Neural progenitor cell (in vitro differentiated cells): ENCODE measurements at regions not wholly inside any gene's neighbourhood (a gene's known extent, or its start where the extent isn't known, plus 50 kb on each side); places are given as distances from the start of the nearest gene placed in this dataset.

Experiments used
- CTCF ChIP-seq: fragments of 200-600 bp; sonication (generic); IDR thresholded peaks from 2 replicates; pipeline ENCODE4 v1.5.1; 2017; ENCODE audit warnings: antibody characterized with exemption, mild to moderate bottlenecking
- EZH2 ChIP-seq: fragments of 200-600 bp; sonication (generic); IDR thresholded peaks from 2 replicates; pipeline ENCODE4 v1.6.1; 2017; ENCODE audit warnings: antibody characterized with exemption, mild to moderate bottlenecking, moderate library complexity
- EZH2phosphoT487 ChIP-seq: fragments of 200-600 bp; sonication (generic); IDR thresholded peaks from 2 replicates; pipeline ENCODE4 v1.6.1; 2017; ENCODE audit warnings: antibody characterized with exemption

GRCh38 chr7:20535541-20535940, 79.9 kb upstream of the ABCB5 start:
- TF ChIP-seq CTCF = no peak
- no peak for TF ChIP-seq EZH2phosphoT487
- no peak for TF ChIP-seq EZH2
